ENCODE measurements at regions not wholly inside any gene's neighbourhood (a gene's known extent, or its start where the extent isn't known, plus 50 kb on each side); places are given as distances from the start of the nearest gene placed in this dataset.

- 87 to 88% methylated on average over 5 to 6 of the region's 6 CpGs for WGBS, 2 donors
- no peak for TF ChIP-seq POLR2A (IDR thresholded peaks at IDR 0.05)
- TF ChIP-seq CTCF (IDR thresholded peaks at IDR 0.05): no peak
- intact Hi-C loops (cut with DNase I; ENCODE audit: low total_unique reads): no loop called here
- DNase-seq (ENCODE audit: low spot score in 2 of 2): no peak
- H3K4me3 ChIP-seq (ENCODE audit: low read depth, poor library complexity, severe bottlenecking): no peak overlapping the region
Measured at GRCh38 chr10:43970018-43970698, 321.5 kb upstream of the ZNF32 start.

DNA sequence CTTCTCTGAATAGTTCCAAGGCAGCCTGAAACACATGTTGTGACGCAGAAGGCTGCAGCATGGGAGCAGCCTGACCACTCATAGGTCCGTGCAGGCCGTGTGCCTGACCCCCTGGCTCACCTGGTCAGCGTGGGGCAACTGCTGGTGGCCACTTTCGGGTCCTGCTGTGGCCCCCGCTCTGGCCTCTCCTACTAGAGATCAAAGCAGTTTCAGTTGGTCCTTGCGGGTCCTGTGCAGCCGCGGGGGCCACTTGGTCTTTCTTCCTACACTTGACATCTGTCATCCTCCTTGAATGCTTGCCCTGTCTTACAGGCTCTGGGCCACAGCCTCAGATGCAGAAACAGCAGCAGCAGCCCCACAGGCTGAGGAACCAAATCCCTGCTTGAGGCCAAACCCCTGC lies 320.8 kb upstream of the ZNF32 start:
- DNase-seq (ENCODE audit: low spot score in 2 of 2): no peak
- H3K4me3 ChIP-seq (ENCODE audit: low read depth, poor library complexity, severe bottlenecking): no peak overlapping the region
- TF ChIP-seq POLR2A (IDR thresholded peaks at IDR 0.05): no peak
- TF ChIP-seq CTCF (IDR thresholded peaks at IDR 0.05): no peak
- intact Hi-C loops (cut with DNase I; ENCODE audit: low total_unique reads): no loop called here
- WGBS, 2 donors: 92 to 96% methylated on average over 9 of the region's 9 CpGs

GRCh38 chr10:43968961-43969360 lies 320.3 kb upstream of the ZNF32 start:
- DNase-seq (ENCODE audit: low spot score in 2 of 2): no peak
- TF ChIP-seq POLR2A (IDR thresholded peaks at IDR 0.05) (no peak), CTCF (IDR thresholded peaks at IDR 0.05) (no peak)
- H3K4me3 ChIP-seq (ENCODE audit: low read depth, poor library complexity, severe bottlenecking): no peak overlapping the region
- WGBS, 2 donors: 77 to 81% methylated on average over 14 of the region's 14 CpGs
- intact Hi-C loops (cut with DNase I; ENCODE audit: low total_unique reads): no loop called here

DNA sequence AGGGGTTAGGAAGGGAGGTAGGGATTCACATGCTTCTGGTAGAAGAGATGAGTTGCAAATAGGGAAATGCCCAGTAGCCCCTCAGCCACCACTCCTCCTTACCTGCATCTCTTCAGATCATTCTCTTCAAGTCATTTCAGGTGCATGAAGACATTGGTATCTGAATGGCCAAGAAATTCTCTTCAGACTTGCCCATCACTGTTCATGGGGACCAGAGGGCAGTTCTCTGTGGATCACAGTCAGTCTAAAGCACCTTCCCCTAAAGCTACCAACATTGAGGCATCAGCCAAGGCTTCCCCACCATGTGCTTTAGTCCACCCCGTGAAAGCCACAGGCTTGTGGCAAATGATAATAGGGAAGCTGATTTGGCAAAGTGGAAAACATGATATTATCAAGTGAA lies 319.4 kb upstream of the ZNF32 start:
- H3K4me3 ChIP-seq (ENCODE audit: low read depth, poor library complexity, severe bottlenecking): no peak overlapping the region
- 71 to 80% methylated on average over 1 of the region's 1 CpG for WGBS, 2 donors
- DNase-seq (ENCODE audit: low spot score in 2 of 2): no peak
- intact Hi-C loops (cut with DNase I; ENCODE audit: low total_unique reads): no loop called here
- TF ChIP-seq CTCF (IDR thresholded peaks at IDR 0.05) (no peak), POLR2A (IDR thresholded peaks at IDR 0.05) (no peak)

DNA sequence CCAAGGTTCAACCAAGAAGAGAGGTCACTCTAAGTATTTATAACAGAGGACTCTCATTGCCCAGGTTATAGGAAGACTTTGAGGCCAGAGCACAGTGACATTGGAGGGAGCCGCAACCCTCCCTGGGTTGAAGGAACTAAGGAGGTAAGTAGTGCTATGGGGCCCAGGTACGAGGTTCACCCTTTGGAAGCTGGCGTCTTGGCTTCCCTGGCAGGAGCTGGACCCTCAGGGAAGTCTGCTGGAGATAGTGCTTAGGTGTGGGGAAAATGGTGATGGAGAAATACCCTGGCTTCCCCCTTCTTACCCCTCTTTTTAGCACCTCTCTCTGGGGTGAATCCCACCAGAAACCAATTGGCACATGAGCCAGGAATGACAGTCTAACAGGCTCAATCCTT lies 317.9 kb upstream of the ZNF32 start:
- no peak for TF ChIP-seq POLR2A (IDR thresholded peaks at IDR 0.05)
- TF ChIP-seq CTCF (IDR thresholded peaks at IDR 0.05): no peak
- no peak overlapping the region for H3K4me3 ChIP-seq (ENCODE audit: low read depth, poor library complexity, severe bottlenecking)
- no peak for DNase-seq (ENCODE audit: low spot score in 2 of 2)
- WGBS, 2 donors: 85 to 93% methylated on average over 3 of the region's 3 CpGs
- intact Hi-C loops (cut with DNase I; ENCODE audit: low total_unique reads): no loop called here
